ENCODE measurements at regions not wholly inside any gene's neighbourhood (a gene's known extent, or its start where the extent isn't known, plus 50 kb on each side); places are given as distances from the start of the nearest gene placed in this dataset.

GRCh38 chr12:34403706-34404376, 381.5 kb downstream of the ALG10 start:
- H3K4me3 ChIP-seq (ENCODE audit: low read depth in 1 of 2, low read length in 1 of 2) = no peak overlapping the region
- no peaks in the 10 kb centered on the region for H3K36me3 ChIP-seq
- H3K4me1 ChIP-seq (ENCODE audit: control insufficient read depth in 1 of 2, insufficient read depth in 1 of 2, low read depth in 1 of 2, low read length in 1 of 2) = no peaks in the 10 kb centered on the region
- H3K9me3 ChIP-seq = peaks cover 28% of the 10 kb centered on the region
- H3K27ac ChIP-seq = no peak overlapping the region
- H3K27me3 ChIP-seq = no peaks in the 10 kb centered on the region
- no peak for TF ChIP-seq CTCF (IDR thresholded peaks at IDR 0.05)

DNA sequence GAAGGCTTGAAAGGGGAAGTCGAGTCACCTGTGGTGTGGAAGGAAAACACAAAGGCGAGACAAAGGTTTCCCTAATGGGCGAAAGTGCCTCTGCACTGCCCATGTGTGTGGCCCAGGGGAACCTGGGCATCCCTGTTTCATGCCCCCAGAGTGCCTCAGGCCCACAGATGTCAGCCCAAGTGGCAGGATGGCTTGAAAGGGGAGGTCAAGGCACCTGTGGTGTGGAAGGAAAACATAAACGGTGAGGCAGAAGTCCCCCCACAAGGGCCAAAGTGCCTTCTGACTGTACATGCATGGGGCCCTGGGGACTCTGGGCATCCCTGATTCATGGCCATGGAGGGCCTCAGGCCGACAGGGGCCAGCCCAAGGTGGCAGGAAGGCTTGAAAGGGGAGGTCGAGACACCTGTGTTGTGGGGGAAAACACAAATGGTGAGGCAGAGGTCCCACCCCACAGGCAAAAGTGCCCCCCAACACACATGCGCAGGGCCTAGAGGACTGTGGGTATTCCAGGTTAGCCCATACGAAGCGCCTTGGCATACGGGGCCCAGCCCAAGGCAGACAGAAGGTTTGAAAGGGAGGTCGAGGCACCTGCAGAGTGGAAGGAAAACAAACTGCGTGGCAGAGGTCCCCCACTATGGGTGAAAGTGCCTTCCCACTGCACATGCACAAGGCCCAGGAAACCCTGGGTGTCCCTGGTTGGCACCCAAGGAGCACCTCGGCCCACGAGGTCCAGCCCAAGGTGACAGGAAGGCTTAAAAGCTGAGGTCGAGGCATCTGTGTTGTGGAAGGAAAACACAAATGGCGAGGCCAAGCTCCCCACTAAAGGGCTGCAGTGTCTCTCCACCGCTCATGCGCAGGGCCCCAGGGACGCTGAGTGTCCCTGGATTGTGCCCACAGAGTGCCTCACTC, 382.3 kb downstream of the ALG10 start:
- Histone ChIP-seq H3K4me3 (ENCODE audit: low read depth in 1 of 2, low read length in 1 of 2) (no peak overlapping the region), H3K27me3 (no peaks in the 10 kb centered on the region), H3K27ac (no peak overlapping the region), H3K4me1 (ENCODE audit: control insufficient read depth in 1 of 2, insufficient read depth in 1 of 2, low read depth in 1 of 2, low read length in 1 of 2) (no peaks in the 10 kb centered on the region), H3K36me3 (no peaks in the 10 kb centered on the region), H3K9me3 (peaks cover 24% of the 10 kb centered on the region)
- TF ChIP-seq CTCF (IDR thresholded peaks at IDR 0.05) = no peak

DNA sequence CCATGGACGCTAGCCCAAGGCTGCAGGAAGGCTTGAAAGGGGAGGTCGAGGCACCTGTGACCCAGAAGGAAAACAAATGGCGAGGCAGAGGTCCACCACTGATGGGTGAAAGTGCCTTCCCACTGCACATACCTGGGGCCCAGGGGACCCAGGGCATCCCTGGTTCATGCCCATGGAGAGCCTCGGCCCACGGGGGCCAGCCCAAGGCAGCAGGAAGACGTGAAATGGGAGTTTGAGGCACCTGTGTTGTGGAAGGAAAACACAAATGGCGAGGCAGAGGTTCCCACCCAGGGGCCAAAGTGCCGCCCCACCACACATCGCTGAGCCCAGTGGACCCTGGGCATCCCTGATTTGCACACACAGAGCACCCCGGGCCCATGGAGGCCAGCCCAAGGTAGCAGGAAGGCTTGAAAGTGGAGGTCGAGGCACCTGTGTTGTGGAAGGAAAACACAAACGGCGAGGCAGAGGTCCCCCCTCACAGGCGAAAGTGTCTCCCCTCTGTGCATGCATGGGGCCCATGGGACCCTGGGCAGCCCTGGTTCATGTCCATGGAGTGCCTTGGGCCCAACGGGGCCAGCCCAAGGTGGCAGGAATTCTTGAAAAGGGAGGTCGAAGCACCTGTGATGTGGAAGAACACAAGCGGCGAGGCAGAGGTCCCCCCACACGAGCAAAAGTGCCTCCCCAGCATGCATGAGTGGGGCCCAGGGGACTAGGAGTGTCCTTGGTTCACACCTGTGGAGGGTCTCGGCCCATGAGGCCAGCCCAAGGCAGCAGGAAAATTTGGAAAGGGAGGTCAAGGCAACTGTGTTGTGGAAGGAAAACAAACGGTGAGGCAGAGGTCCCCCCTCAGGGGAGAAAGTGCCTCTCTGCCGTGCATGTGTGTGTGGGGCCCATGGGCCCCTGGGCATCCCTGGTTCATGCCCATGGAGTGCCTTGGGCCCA, 383.3 kb downstream of the ALG10 start:
- peaks cover 24% of the 10 kb centered on the region for H3K9me3 ChIP-seq
- no peaks in the 10 kb centered on the region for H3K36me3 ChIP-seq
- H3K27me3 ChIP-seq = no peaks in the 10 kb centered on the region
- H3K27ac ChIP-seq = no peak overlapping the region
- no peak for TF ChIP-seq CTCF (IDR thresholded peaks at IDR 0.05)
- H3K4me3 ChIP-seq (ENCODE audit: low read depth in 1 of 2, low read length in 1 of 2) = no peak overlapping the region
- H3K4me1 ChIP-seq (ENCODE audit: control insufficient read depth in 1 of 2, insufficient read depth in 1 of 2, low read depth in 1 of 2, low read length in 1 of 2) = no peaks in the 10 kb centered on the region

DNA sequence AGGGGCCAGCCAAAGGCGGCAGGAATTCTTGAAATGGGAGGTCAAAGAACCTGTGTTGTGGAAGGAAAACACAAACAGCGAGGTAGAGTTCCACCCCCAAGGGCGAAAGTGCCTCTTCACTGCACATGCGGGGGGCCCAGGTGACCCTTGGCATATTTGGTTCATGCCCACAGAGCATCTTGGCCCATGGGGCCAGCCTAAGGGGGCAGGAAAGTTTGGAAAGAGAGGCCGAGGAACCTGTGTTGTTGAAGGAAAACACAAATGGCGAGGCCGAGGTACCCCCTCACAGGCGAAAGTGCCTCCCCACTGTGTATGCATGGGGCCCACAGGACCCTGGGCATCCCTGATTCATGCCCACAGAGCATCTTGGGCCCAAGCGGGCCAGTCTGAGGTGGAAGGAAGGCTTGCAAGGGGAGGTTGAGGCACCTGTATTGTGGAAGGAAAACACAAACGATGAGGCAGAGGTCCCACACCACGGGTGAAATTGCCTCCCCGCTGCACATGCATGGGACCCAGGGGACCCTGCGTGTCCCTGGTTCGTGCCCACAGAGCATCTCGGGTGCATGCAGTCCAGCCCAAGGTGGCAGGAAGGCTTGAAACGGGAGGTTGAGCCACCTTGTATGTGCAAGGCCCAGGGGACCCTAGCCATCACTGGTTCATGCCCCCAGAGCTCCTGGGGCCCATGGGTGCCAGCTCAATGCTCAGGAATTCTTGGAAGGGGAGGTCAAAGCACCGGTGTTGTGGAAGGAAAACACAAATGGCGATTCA, 384.1 kb downstream of the ALG10 start:
- Histone ChIP-seq H3K9me3 (peaks cover 24% of the 10 kb centered on the region), H3K36me3 (no peaks in the 10 kb centered on the region), H3K27me3 (no peaks in the 10 kb centered on the region), H3K4me1 (ENCODE audit: control insufficient read depth in 1 of 2, insufficient read depth in 1 of 2, low read depth in 1 of 2, low read length in 1 of 2) (no peaks in the 10 kb centered on the region), H3K27ac (no peak overlapping the region), H3K4me3 (ENCODE audit: low read depth in 1 of 2, low read length in 1 of 2) (no peak overlapping the region)
- no peak for TF ChIP-seq CTCF (IDR thresholded peaks at IDR 0.05)

DNA sequence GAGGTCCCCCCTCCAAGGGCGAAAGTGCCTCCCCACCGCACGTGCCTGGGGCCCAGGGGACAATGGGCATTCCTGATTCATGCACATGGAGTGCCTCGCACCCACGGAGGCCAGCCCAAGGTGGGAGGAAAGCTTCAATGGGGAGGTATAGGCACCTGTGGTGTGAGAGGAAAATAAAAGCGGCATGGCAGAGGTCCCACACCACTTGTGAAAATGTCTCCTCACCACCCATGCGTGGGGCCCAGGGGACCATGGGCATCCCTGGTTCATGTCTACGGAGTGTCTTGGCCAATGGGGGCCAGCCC, 384.7 kb downstream of the ALG10 start:
- H3K36me3 ChIP-seq = no peaks in the 10 kb centered on the region
- no peak for TF ChIP-seq CTCF (IDR thresholded peaks at IDR 0.05)
- no peak overlapping the region for H3K27ac ChIP-seq
- H3K4me3 ChIP-seq (ENCODE audit: low read depth in 1 of 2, low read length in 1 of 2) = no peak overlapping the region
- peaks cover 24% of the 10 kb centered on the region for H3K9me3 ChIP-seq
- H3K4me1 ChIP-seq (ENCODE audit: control insufficient read depth in 1 of 2, insufficient read depth in 1 of 2, low read depth in 1 of 2, low read length in 1 of 2) = no peaks in the 10 kb centered on the region
- H3K27me3 ChIP-seq = no peaks in the 10 kb centered on the region
